Stimulated activated CD4-positive, alpha-beta T cell treated with anti-CD3 and anti-CD28 coated beads, Interleukin-12 subunit alpha, Interleukin-12 subunit beta, amount 100 ng/mL, for 48 hours (primary cell): ENCODE measurements at regions not wholly inside any gene's neighbourhood (a gene's known extent, or its start where the extent isn't known, plus 50 kb on each side); places are given as distances from the start of the nearest gene placed in this dataset.
"Not testable (repeated sequence)": the region's sequence is repeated elsewhere in the genome, so short reads cannot be mapped to it uniquely, and the experiment has no call there.

ENCODE experiments used
- DNase-seq, 3 donors: peaks; one replicate each; pipeline ENCODE4 v3.0.0-alpha.2; 2020; ENCODE audit warnings: low read depth in 2 of 3, low spot score in 1 of 3

DNA sequence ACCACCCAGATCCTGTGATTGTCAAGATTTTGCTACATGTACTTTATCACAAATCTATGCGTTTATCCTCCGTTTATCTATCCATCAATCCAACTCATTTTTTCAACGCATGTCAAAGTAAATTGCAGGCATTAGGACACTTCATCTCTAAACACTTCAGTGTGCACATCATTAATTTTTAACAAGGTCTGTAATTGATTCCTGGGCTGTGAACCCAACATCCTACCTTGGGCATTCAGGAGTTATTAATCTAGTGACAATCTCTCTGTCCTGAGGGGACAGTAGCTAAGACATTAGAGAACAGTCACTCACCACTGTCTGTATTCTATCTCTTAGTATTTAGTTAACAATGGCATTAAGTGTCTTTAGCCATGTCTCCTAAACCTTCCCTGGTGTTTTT lies 264.7 kb downstream of the SOX9 start:
- no peak for DNase-seq

DNA sequence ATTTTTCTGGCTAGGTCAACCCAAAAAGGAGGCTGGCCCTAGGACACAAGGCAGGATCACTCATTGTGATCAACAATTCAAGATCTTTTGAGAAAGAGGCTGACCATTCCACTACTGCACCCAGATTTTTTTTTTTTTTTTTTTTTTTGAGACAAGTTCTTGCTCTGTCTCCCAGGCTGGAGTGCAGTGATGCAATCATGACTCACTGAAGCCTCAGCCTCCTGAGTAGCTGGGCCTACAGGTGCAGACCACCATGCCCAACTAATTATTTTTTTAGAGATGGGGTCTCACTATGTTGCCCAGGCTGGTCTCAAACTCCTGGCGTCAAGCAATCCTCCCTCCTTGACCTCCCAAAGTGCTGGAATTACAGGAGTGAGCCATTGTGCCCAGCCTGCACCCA lies 265.4 kb downstream of the SOX9 start:
- not testable (repeated sequence) for DNase-seq

DNA sequence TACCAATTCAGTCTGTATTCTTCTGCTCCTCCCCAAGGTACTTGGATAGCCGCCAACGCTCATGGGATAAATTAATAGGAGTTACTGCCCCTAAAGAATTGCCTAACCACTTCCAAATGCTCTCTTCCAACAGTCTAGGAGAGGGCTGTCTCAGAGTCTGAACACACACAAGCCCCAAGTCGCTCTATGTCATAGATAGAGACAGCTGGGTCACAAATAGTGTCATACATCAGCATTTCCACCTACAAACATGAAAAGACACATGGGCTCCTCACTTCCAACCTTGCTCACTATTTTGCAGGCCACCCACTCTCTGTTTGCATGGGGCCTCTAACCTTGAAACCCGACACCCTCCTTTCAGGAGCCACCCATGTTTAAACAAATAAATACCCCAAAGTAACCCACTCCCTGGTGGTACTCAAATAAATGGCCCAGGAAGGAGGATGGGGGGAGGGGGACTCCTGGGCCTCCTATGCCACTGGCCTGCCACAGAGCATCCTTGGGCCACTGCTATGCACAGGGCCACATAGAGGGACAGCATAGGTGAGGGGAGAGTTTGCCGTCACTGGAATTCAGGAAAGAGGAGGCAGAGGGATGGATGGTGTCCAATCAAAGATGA lies 265.9 kb downstream of the SOX9 start:
- DNase-seq, result no peak

DNA sequence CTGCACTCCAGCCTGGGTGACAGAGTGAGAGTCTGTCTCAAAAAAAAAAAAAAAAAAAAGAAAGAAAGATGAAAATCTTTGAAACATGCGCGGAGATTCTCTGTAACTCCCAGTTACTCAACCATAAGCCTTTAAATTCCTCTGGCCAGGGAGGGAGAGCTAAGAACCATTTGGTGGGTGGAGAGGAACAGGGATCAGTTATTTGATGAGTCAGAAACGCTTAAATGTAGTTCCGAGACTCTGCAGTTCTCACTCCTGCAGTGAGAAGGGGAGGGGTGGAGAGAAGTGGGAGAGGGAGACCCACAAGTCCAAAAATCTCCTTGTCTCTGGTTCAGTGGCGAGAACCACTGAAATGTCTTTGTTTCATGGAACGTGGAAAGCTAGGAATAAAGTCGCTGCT lies 266.7 kb downstream of the SOX9 start:
- DNase-seq, result no peak

DNA sequence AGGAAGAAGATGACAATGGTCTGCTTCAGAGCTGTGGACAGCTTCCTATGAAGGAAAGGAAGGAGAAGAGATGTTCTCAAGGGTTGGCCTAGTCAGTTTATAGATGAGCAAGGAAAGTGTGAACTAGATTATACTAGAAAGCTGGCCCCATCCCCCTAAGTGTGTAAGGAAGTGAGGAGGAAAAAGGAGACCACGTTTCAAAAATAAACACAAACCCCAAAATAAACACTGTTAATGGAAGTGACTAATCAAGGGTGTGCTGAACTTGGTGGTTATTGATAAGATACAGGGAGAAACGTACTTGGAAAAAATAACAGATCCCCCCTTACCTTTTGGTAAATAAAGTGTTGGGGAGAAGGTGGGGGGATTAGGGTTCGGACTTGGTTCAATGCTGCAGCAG lies 267.1 kb downstream of the SOX9 start:
- no peak for DNase-seq

DNA sequence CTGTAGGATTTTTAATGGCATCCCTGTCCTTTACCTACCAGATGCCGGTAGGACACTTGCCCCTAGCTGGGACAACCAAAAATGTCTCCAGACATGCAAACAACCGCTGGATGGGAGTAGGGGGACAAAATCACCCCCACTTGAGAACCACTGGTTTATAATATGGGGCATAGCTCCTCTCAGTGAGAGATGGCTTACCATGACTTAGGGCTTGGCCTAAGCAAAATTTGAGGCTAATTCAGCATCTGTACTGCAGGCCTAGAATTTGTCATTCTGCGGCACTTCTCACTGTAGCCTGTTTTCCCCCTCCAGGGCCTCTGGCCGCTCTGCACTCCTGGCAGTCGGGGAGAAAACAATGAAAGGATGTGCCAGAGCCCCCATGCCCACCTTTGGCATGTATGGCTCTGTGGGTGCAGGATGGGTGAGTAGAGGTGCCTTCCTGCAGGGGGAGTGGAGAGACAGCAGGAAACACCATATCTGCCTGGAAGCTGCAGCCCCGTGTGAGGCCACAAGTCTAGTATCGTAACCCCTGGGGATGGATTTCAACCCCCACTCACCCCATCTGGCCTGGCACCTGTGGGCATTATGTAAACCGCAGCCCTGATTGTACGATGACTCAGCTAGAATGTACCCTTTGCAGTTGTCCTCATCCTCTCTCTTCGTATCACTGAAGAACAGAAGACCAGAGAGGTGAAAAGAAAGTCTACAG lies 268.1 kb downstream of the SOX9 start:
- no peak for DNase-seq

DNA sequence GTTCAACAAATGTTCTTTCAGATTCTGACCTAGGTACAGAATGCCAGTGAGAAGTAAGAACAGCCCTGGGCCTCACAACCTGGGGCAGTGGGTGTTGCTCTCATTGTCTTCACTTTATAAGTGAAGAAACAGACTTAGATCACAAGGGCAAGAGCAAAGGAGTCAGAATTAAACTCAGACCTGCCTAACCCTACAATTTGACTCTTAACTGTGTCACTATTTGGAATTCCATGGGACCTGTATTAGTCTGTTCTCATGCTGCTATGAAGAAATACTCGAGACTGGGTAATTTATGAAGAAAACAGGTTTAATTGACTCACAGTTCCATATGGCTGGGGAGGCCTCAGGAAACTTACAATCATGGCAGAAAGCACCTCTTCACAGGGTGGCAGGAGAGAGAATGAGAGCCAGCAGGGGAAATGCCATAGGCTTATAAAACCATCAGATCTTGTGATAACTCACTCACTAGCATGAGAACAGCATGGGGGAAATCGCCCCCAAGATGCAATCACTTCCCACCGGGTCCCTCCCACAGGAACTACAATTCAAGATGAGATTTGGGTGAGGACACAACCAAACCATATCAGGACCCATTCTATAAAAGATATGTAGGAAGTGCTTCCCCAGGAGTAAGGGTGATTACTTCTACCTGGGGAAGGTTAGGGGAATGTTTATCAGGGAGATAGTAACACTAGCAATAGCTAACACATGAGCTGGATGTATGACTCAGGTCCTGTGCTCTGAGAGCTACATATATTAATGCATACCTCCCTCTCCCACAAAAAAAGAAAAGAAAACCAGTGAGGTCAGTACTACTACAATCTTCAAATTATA lies 270.1 kb downstream of the SOX9 start:
- DNase-seq, result no peak

DNA sequence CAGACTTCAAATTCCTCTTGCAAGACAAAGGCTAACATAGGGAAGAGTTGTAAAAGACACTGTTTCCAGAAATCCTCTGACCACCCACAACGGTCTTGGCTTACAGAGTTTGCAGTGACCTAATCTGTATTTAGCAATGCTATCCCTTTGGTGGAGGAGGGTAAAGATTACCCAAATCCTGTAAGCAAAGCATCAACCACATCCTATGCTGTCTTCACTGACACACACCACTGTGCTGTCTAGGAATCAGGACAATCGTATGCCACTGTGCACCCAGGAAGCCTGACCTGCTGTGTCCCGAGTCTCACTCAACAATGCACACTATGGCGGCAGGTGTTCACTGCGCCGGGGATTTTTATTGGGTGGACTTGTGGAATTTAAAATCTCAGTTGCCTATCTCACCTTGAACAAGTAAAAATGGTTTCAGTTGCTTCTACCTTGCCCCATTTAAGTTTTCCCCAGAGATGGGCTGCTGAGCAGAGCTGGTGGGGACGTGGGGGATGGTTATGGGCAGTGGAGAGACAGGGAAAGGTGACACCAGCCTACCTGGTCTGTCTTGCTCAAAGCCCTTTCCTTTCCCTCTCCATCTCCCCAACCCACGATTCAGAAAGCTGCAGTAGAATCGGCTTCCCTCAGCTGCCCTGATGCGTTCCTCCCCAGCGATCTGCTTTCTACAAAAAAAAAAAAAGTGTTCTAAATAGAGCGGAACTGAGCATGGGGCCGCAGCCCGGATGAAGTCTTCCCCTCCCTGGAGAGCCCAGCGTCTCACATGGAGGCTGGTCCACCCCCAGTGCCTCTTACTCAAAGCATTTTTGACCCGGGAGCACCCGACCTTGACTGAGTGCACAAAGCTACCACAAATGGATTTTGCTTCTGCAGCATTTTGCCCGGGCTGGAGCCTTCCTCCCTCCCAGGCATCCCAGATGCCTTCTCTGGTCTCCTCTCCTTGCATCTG lies 271.5 kb downstream of the SOX9 start:
- no peak for DNase-seq

DNA sequence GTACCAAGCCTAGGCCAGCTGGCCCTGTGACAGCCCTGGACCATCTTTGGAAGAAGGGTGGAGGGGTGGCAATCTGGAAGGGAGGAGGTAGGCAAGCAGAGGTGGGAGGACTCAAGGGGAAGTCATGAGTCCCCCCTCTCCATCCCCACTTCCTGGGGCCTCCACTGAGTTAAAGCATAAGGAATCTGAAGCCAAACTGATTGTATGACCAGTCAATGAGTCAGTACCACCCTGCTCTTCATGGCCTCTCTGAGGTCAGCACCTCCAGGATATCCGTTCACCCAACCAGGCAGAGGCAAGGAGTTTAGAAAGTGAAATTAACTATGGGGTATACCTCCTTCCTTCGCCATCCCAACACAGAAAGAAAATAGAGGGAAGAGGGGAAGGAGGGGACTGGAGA lies 272.7 kb downstream of the SOX9 start:
- no peak for DNase-seq

DNA sequence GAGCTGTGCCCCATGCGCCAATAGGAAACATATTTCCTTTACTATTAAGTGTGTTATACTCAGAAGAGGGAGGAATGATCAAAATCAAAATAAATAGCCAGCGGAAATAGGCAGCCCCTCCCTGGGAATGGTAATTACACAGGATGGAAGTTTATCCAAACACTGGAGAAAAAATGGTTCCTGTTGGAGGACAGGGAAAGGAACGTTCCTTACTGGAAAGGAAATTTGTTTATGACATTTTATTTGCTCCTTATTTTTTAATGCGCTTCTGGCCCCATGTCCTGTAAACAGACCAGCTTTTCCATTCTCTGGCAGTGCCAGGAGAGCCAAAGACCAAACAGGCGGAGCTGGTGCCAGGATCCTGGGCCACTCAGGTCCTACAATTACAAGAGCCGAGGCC lies 273.7 kb downstream of the SOX9 start:
- DNase-seq, result no peak

DNA sequence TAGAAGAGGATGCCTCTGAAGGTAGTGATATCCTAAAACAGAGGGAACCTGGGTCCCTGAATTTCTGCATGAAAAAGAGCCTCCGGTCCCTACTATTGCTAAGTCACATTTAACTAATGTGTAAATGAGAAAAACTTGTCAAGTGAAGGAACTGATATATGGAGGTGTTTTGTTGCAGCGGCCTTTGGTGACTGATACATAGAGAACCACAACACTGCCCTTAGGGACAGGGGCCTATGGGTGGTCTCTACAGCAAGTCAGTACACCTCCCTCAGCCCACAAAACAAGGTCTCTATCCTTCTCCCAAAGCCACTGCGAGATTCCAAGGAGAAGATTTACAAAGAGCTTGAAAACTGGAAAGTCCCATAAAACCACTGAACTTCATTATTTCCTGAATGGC lies 275.3 kb downstream of the SOX9 start:
- no peak for DNase-seq

DNA sequence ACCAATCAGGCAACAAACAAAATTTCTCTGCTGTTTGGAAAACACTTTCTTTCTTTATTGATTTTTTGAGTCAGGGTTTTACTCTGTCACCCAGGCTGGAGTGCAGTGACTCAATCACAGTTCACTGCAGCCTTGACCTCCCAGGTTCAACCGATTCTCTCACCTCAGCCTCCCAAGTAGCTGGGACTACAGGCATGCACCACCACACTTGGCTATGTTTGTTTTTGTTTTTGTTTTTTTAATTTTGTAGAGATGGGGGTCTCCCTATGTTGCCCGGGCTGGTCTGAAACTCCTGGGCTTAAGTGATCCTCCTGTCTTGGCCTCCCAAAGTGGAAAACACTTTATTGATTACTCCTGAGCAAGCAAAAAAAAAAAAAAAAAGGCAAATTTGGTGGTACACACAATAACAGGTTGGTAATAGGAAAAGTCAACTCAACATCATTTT lies 276.4 kb downstream of the SOX9 start:
- no peak for DNase-seq

DNA sequence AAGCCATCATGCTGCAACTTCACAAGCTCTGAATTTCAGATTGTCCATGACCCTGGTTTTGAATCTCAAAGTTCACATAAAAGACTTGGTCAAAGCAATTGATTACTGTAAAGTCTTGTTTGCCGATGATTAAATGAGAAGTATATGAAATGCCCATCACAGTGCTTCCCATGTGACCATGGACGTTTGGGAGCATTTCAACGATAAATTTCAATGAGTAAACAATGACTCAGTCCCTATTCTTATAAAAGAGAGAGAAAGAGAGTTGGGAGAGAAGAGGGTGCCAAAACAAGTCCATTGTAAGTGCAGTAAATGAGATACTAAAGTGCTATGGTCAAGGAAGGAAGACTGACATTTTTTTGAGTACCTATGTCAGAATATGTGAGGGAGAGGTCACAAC lies 276.9 kb downstream of the SOX9 start:
- DNase-seq, result no peak

DNA sequence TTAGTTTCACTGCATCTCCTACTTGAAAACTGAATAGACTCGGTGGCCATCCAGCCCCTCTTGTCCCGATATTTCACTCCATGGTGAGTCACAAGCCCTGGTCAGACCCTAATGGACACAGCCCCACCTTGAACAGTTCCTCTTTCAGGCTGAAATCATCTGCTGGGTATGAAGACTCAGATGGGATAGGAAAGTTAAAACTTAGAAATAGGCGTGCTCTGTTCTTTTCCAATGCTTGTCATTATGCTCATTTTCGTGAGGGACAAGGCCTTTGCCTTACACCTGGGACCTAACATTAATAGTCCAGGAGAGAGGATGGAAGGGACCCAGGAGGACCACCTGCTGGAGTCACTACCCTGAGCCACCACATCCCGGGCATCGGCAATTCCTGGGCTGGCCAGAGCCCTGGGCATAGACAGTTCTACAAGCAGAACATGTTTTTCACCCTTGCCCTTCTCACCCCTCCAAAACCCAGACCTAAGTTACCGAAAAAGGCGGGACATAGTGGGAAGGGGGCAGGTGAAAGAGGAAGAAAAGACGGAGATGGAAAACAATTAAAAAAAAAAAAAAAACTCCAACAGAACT lies 278.3 kb downstream of the SOX9 start:
- no peak for DNase-seq

DNA sequence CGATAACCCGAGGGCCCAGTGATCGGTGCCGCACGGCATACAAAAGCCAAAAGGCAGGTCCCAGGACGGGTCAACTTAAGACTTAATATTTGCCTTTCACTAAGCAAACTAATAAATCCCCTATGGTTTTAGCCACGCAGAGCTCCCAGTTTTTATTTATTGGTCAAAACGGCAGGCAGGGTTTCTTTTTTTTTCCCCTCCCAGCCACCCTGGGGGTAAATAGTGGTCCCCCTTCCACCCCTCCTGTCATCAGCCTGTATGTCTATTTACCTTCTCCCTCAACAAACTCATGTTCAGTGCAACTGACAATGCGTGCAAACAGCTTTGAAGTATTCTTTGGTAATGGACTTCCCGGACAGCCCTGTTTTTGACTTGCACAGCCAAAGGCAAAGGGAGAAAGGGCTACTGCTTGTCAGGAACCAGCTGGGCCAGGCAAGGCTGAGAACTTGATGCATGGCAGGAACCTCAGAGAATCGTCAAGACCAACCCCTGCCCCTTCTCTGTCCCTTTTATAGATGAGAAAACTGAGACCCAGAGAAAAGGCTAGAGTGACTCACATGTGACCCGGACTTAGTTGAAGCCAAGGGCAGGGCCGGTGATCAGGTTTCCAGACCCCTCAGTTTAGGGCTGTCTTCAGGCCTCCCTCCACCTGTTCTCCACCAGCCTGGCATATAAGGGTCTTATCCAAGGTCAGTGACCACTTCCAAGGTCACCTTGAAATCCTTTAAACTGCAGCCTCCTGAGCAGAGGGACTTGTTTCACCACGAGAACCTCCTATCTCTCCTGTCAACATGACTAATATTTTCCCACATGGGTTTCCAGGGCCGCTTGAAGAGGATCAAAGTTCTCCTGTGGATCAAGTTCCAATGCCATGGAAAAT lies 279.0 kb downstream of the SOX9 start:
- no peak for DNase-seq

DNA sequence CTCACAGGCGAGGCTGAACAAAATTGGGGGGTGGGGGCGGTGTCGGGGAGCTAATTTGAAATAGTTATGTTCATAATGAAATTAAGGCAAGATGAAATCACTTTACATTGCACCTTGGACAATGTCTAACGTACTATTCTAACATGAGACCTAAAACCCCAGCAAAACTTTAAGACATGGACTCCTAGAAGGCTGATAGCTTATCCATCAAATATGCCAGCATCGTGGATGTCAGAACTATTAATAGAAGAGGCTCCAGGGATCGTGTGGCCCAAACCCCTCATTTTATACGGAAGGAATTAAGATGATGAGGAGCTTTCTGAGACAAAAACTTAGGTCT lies 279.6 kb downstream of the SOX9 start:
- DNase-seq, result no peak

DNA sequence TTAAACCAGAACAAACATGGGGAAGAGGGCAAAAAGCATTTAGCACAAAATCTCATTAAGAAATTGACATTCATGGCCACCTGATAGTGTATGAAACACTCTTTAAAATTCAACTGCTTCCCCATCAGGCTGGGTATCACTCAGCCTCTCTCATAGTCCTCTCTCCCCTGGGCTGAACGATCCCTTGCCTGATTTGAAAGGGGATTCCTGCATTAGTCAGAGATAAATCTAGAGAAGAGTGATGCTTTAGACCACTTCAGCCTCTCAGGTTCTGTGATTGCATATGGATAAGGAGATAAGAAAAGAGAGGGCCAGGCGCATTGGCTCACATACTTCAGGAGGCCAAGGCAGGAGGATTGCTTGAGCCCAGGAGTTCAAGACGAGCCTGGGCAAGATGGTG lies 280.0 kb downstream of the SOX9 start:
- DNase-seq, result no peak

DNA sequence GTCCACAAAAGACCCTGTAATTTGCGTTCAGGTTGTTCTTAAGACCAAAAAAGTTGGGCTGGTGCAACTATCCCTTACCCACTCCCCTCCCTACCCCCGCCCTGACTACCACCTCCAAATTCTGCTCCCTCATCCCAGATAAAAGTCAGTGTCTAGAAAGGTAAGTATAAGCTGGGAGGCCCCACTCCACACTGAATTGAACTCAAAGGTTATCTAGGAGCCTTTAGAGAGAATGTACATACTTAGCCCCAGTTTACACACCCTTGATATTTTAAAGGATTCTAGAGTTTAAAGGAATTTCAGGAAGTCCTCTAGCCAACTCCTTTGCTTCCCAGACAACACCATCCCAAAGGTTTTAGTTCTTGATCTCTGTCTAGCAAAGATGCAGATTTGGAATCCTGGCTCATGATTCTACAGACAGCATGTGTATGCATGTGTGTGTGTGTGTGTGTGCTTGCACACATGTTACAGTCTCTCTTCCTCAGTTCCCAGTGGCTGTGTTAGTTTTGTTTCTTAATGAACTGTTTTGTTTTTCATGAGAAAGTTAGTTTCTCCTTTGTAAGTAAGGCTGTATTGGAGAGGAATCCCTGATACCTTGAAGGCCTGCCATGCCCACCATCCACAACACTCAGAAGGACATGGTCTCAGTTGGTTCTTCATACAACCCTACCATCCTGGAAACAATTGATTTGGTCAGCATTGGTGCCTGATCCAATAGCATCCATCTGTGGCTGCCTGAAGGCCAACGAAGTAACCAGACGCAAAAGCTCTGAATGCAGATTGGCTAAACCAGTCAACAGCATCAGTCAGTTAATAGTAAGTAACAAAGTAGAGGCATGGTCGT lies 281.3 kb downstream of the SOX9 start:
- DNase-seq, result no peak

DNA sequence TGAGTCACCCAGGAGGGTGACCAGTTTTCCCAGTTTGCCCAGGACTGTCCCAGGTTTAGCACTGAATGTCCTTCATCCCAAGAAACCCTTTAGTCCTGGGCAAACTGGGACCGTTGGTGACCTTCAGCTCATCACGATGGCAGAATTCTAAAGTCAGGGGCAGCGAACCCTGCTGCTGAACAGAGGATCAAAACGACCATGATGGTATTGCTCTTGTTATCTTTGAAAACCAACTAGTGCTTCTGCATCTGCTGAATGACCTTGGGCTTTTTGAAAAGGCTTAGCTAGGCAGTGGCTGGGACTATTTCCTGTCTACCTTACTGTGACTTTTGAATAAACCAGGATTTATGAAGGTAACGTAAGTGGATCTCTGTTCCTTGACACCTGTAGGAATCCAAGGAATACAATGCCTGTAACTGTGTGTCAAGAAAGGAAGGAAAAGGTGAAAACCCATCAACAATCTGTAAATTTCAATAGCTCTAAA lies 281.9 kb downstream of the SOX9 start:
- no peak for DNase-seq
